ENCODE measurements at regions not wholly inside any gene's neighbourhood (a gene's known extent, or its start where the extent isn't known, plus 50 kb on each side); places are given as distances from the start of the nearest gene placed in this dataset.

GRCh38 chr13:73870970-73871935, 263.0 kb downstream of the KLF12 start:
- H3K27ac ChIP-seq (ENCODE audit: low read depth, low read length), result peak overlapping the region; percentile 86
- H3K36me3 Mint-ChIP-seq (ENCODE audit: low read depth, unreplicated experiment), result peaks cover under 1% of the 10 kb centered on the region
- H3K4me3 Mint-ChIP-seq (ENCODE audit: unreplicated experiment), result peak overlapping the region; percentile 61
- H3K36me3 ChIP-seq (ENCODE audit: insufficient read depth, low read length), result no peaks in the 10 kb centered on the region
- peak; percentile 86 for FAIRE-seq
- no peak for TF ChIP-seq EZH2 (IDR thresholded peaks at IDR 0.05; ENCODE audit: insufficient read depth, low read length)
- TF ChIP-seq, protein P1, sequence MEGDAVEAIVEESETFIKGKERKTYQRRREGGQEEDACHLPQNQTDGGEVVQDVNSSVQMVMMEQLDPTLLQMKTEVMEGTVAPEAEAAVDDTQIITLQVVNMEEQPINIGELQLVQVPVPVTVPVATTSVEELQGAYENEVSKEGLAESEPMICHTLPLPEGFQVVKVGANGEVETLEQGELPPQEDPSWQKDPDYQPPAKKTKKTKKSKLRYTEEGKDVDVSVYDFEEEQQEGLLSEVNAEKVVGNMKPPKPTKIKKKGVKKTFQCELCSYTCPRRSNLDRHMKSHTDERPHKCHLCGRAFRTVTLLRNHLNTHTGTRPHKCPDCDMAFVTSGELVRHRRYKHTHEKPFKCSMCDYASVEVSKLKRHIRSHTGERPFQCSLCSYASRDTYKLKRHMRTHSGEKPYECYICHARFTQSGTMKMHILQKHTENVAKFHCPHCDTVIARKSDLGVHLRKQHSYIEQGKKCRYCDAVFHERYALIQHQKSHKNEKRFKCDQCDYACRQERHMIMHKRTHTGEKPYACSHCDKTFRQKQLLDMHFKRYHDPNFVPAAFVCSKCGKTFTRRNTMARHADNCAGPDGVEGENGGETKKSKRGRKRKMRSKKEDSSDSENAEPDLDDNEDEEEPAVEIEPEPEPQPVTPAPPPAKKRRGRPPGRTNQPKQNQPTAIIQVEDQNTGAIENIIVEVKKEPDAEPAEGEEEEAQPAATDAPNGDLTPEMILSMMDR (IDR thresholded peaks at IDR 0.05; ENCODE audit: insufficient read depth, low read depth, low read length), result no peak
- H3K9me3 Mint-ChIP-seq (ENCODE audit: unreplicated experiment), result no peaks in the 10 kb centered on the region
- peak overlapping the region; percentile 84 for H3K4me2 ChIP-seq (ENCODE audit: low read length)
- H3K79me2 ChIP-seq (ENCODE audit: insufficient read depth, low read length), result no peaks in the 10 kb centered on the region
- H3K9ac ChIP-seq (ENCODE audit: low read length), result peak overlapping the region; percentile 80
- peak; percentile 95 for DNase-seq (ENCODE audit: low read depth)
- H3K4me1 ChIP-seq (ENCODE audit: insufficient read depth, low read length), result peaks cover 17% of the 10 kb centered on the region
- H3K4me1 Mint-ChIP-seq (ENCODE audit: low read depth, unreplicated experiment), result peaks cover 22% of the 10 kb centered on the region
- H3K4me3 ChIP-seq (ENCODE audit: insufficient read depth, low read depth, low read length), result peak overlapping the region; percentile 57
- H3K27ac Mint-ChIP-seq (ENCODE audit: unreplicated experiment), result peak overlapping the region; percentile 97
- no peaks in the 10 kb centered on the region for H3K27me3 ChIP-seq (ENCODE audit: insufficient read depth, low read length)
- H4K20me1 ChIP-seq (ENCODE audit: insufficient read depth, low read length), result no peaks in the 10 kb centered on the region
- no peaks in the 10 kb centered on the region for H3K9me3 ChIP-seq (ENCODE audit: insufficient read depth, low read depth, low read length)
- peak overlapping the region; percentile 4 for H2AFZ ChIP-seq (ENCODE audit: low read depth, low read length)
- H3K27me3 Mint-ChIP-seq (ENCODE audit: low read depth, unreplicated experiment), result no peaks in the 10 kb centered on the region

GRCh38 chr13:73870036-73870741, 264.0 kb downstream of the KLF12 start:
- Mint-ChIP-seq H3K27ac (ENCODE audit: unreplicated experiment) (peak overlapping the region; percentile 97), H3K4me1 (ENCODE audit: low read depth, unreplicated experiment) (peaks cover 22% of the 10 kb centered on the region), H3K27me3 (ENCODE audit: low read depth, unreplicated experiment) (no peaks in the 10 kb centered on the region), H3K36me3 (ENCODE audit: low read depth, unreplicated experiment) (no peaks in the 10 kb centered on the region), H3K4me3 (ENCODE audit: unreplicated experiment) (no peak overlapping the region), H3K9me3 (ENCODE audit: unreplicated experiment) (no peaks in the 10 kb centered on the region)
- no peaks in the 10 kb centered on the region for H3K36me3 ChIP-seq (ENCODE audit: insufficient read depth, low read length)
- no peak overlapping the region for H2AFZ ChIP-seq (ENCODE audit: low read depth, low read length)
- peak overlapping the region; percentile 57 for H3K4me3 ChIP-seq (ENCODE audit: insufficient read depth, low read depth, low read length)
- H3K79me2 ChIP-seq (ENCODE audit: insufficient read depth, low read length), result no peaks in the 10 kb centered on the region
- peak overlapping the region; percentile 86 for H3K27ac ChIP-seq (ENCODE audit: low read depth, low read length)
- peak overlapping the region; percentile 80 for H3K9ac ChIP-seq (ENCODE audit: low read length)
- DNase-seq (ENCODE audit: low read depth), result peak; percentile 16
- H3K27me3 ChIP-seq (ENCODE audit: insufficient read depth, low read length), result no peaks in the 10 kb centered on the region
- peaks cover 17% of the 10 kb centered on the region for H3K4me1 ChIP-seq (ENCODE audit: insufficient read depth, low read length)
- no peaks in the 10 kb centered on the region for H4K20me1 ChIP-seq (ENCODE audit: insufficient read depth, low read length)
- no peaks in the 10 kb centered on the region for H3K9me3 ChIP-seq (ENCODE audit: insufficient read depth, low read depth, low read length)
- TF ChIP-seq EZH2 (IDR thresholded peaks at IDR 0.05; ENCODE audit: insufficient read depth, low read length), result no peak
- TF ChIP-seq, protein P1 (IDR thresholded peaks at IDR 0.05; ENCODE audit: insufficient read depth, low read depth, low read length), result no peak
- FAIRE-seq, result no peak
- H3K4me2 ChIP-seq (ENCODE audit: low read length), result peak overlapping the region; percentile 84
